BE2C (cell line): ENCODE measurements at regions not wholly inside any gene's neighbourhood (a gene's known extent, or its start where the extent isn't known, plus 50 kb on each side); places are given as distances from the start of the nearest gene placed in this dataset.

Experiments used
- DNase-seq: peaks from one replicate; pipeline ENCODE4 v3.0.0-alpha.2; 2020
- H3K27me3 ChIP-seq: fragments of 250-450 bp; sonication (Bioruptor Pico); 2 replicates; pipeline ENCODE4 v1.5.1; 2020; ENCODE audit warnings: mild to moderate bottlenecking
- H3K36me3 ChIP-seq: fragments of 250-450 bp; sonication (Bioruptor Pico); 2 replicates; pipeline ENCODE4 v1.5.1; 2020; ENCODE audit warnings: mild to moderate bottlenecking
- H3K4me1 ChIP-seq: fragments of 250-450 bp; sonication (Bioruptor Pico); 2 replicates; pipeline ENCODE4 v1.5.1; 2020
- H3K4me3 ChIP-seq: 2 replicates; pipeline ENCODE4 v1.5.1; 2011; ENCODE audit warnings: low read depth, low read length
- H3K9me3 ChIP-seq: fragments of 250-450 bp; sonication (Bioruptor Pico); 2 replicates; pipeline ENCODE4 v1.5.1; 2020
- TF ChIP-seq, protein P1 (sequence below): IDR thresholded peaks from 2 replicates; pipeline ENCODE4 v1.5.1; 2012; ENCODE audit warnings: mild to moderate bottlenecking, low read depth, low read length

DNA sequence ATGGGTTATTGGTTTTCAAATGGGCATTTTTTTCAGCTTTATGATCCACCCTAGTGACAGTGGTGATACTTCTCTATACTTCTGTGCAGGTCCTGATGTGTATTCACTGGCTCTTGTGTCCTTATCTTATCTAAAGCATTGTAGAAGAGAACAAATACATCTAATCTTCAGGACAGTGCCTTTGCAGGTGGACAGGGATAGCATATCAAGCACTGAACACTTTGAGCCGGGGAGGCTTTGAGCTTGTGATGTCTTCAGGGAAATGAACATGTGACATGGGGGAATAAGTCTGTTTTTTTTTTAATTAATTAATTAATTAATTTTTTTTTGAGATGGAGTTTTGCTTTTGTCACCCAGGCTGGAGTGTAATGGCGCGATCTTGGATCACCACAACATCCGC lies 115.5 kb upstream of the KLF4 start:
- no peaks in the 10 kb centered on the region for H3K27me3 ChIP-seq
- H3K9me3 ChIP-seq, result no peaks in the 10 kb centered on the region
- no peak overlapping the region for H3K4me3 ChIP-seq
- no peaks in the 10 kb centered on the region for H3K36me3 ChIP-seq
- H3K4me1 ChIP-seq, result no peaks in the 10 kb centered on the region
- DNase-seq, result no peak
- TF ChIP-seq, protein P1, sequence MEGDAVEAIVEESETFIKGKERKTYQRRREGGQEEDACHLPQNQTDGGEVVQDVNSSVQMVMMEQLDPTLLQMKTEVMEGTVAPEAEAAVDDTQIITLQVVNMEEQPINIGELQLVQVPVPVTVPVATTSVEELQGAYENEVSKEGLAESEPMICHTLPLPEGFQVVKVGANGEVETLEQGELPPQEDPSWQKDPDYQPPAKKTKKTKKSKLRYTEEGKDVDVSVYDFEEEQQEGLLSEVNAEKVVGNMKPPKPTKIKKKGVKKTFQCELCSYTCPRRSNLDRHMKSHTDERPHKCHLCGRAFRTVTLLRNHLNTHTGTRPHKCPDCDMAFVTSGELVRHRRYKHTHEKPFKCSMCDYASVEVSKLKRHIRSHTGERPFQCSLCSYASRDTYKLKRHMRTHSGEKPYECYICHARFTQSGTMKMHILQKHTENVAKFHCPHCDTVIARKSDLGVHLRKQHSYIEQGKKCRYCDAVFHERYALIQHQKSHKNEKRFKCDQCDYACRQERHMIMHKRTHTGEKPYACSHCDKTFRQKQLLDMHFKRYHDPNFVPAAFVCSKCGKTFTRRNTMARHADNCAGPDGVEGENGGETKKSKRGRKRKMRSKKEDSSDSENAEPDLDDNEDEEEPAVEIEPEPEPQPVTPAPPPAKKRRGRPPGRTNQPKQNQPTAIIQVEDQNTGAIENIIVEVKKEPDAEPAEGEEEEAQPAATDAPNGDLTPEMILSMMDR, result no peak

DNA sequence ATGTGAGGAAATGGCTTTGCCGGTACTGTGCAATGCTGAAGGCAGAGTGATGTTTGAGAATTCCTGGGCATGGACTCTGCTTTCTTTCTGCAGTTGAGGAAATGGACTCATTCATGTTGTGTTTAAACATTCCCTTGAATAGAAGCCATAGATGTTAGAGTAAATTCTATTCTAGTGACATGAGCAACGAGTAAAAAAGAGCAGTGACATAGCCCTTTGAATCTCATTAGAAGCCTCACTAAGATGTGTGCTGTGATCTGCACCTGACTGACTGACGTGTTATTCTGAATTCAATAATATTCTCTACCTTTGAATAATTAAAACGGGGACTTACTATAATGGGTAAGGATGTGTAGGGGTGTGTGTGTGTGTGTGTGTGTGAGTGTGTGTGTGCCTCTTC lies 113.7 kb upstream of the KLF4 start:
- DNase-seq, result no peak
- no peaks in the 10 kb centered on the region for H3K9me3 ChIP-seq
- H3K4me1 ChIP-seq, result peaks cover under 1% of the 10 kb centered on the region
- no peak overlapping the region for H3K4me3 ChIP-seq
- H3K27me3 ChIP-seq, result no peaks in the 10 kb centered on the region
- no peaks in the 10 kb centered on the region for H3K36me3 ChIP-seq
- TF ChIP-seq, protein P1, result no peak

DNA sequence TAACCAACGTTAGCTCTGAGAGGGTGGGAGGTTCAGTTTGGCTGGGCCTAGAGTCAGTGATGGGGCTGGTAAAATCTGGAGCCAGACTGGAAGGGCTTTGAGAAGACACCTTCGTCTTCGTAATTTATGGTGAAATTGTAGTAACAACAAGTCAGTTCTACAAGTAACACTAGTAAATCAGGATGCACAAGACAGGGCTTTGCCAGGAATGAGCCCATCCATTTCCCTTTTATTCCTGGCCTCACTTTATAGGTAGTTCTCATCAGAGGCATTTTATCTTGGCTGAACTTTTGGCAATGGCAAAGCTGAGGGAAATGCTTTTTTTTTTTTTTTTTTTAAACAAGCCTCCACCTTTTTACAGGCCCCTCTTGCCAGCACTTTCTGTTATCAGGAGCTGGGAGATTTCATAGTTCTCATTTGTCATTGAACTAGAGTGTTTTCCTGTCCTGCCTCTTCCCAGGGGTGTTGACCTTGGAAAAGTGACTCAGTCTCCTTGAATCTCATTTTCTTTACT lies 110.5 kb upstream of the KLF4 start:
- Histone ChIP-seq H3K4me1 (peaks cover 3% of the 10 kb centered on the region), H3K4me3 (no peak overlapping the region), H3K36me3 (no peaks in the 10 kb centered on the region), H3K27me3 (no peaks in the 10 kb centered on the region), H3K9me3 (no peaks in the 10 kb centered on the region)
- TF ChIP-seq, protein P1, result no peak
- DNase-seq, result no peak

DNA sequence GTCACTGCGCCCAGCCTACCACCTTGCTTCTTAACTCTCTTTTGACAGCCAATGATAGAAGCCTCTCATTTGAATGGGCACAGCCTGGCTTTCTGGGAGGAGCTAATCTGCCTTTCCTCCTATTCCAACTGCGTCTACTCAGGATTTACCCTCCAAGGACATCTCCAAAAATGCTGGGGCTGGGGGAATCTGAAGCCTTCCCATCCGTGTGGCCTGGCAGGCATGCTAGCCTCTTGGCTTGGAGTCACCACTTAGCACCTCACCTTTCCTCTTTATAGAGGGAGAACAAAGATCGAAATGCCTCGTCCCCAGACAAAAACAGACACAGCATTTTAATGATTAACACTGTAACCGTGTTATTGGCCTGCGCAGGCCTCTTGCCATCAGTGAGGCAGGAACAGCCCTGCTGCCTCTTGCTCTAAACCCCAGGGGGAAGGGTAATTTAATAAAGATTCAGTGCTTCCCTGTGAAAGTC lies 108.2 kb upstream of the KLF4 start:
- TF ChIP-seq, protein P1, result no peak
- Histone ChIP-seq H3K36me3 (no peaks in the 10 kb centered on the region), H3K4me3 (0 out of 2 replicates have a peak overlapping the region, but pooled peaks have one; percentile 3), H3K9me3 (no peaks in the 10 kb centered on the region), H3K27me3 (no peaks in the 10 kb centered on the region), H3K4me1 (peaks cover 3% of the 10 kb centered on the region)
- DNase-seq, result peak; percentile 65

DNA sequence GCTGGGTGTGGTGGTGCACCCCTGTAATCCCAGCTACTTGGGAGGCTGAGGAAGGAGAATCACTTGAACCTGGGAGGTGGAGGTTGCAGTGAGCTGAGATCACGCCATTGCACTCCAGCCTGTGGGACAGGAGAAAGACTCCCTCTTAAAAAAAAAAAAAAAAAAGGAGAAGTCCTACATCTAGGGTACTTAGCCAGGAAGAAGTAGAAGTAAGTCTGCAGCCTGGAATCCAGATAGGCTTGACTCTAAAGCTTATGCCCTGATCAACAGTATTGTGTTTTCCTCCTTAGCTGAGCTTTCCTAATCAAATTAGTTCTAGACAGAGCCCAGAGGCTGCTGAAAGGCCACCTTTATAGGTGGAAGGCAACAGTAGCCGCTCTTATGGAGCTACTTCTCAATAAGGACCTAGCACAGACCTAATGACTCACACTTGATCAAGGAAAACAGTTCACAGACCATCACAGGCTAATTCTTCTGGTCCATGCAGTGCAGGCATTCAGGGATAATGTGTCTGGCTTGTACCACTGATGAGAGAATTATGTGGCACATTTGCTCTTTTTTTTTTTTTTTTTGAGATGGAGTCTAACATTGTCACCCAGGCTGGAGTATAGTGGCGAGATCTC lies 105.5 kb upstream of the KLF4 start:
- Histone ChIP-seq H3K36me3 (no peaks in the 10 kb centered on the region), H3K4me1 (peaks cover 3% of the 10 kb centered on the region), H3K9me3 (no peaks in the 10 kb centered on the region), H3K27me3 (no peaks in the 10 kb centered on the region), H3K4me3 (no peak overlapping the region)
- DNase-seq, result no peak
- TF ChIP-seq, protein P1, result no peak

DNA sequence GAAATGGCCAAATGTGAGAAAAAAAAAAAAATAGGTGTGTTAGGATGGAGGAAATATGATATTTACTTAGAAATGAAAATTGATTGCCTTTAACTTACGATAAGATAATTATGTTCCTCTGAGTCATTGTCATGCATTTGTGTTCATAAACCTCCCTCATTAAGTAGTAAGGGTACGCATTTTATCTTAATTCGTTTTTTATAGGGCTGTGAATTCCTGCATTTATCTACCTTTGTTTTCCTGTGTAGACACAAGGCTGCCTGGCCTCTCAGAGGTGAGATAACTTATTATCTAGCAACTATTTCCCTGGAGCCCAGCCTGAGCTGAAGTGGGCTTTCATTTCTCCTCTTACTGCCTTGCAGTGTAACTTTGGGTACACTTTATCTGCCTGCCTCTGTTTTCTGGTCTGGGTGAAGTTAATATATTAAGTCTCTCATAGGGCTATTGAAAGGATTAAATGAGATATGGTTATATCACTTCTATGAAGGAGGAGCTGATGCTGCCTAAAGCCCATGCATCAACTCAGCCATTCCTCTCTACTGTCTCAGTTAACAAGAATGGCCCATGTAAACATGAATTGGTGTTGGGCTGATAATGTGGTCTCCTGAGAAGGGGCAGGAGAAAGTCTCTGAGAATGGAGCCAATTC lies 103.8 kb upstream of the KLF4 start:
- H3K36me3 ChIP-seq, result no peaks in the 10 kb centered on the region
- H3K27me3 ChIP-seq, result no peaks in the 10 kb centered on the region
- H3K9me3 ChIP-seq, result no peaks in the 10 kb centered on the region
- DNase-seq, result no peak
- no peak overlapping the region for H3K4me3 ChIP-seq
- TF ChIP-seq, protein P1, result no peak
- H3K4me1 ChIP-seq, result peaks cover 3% of the 10 kb centered on the region; the same call in 1 of the 2 replicates
